Central memory CD8-positive, alpha-beta T cell (primary cell): ENCODE measurements at regions not wholly inside any gene's neighbourhood (a gene's known extent, or its start where the extent isn't known, plus 50 kb on each side); places are given as distances from the start of the nearest gene placed in this dataset.
"Not testable (repeated sequence)": the region's sequence is repeated elsewhere in the genome, so short reads cannot be mapped to it uniquely, and the experiment has no call there.

Source experiments
- ATAC-seq: fragments of 150-1000 bp; cut with Tn5 transposase; replicated peaks from 2 replicates; pipeline ENCODE4 v1.10.0; 2022; ENCODE audit warnings: mild to moderate bottlenecking, moderate FRiP score, moderate number of reproducible peaks; ENCODE audit not compliant: poor library complexity, severe bottlenecking; ENCODE audit errors: extremely low read depth
- DNase-seq, 2 donors: peaks; one replicate each; pipeline ENCODE4 v3.0.0; 2021; ENCODE audit warnings: low spot score in 2 of 2
- H3K27ac Mint-ChIP-seq: one replicate; pipeline ENCODE4 v1.8.0; 2022; ENCODE audit warnings: low read depth, mild to moderate bottlenecking, moderate library complexity, mixed read lengths
- H3K27me3 Mint-ChIP-seq: one replicate; pipeline ENCODE4 v1.8.0; 2022; ENCODE audit warnings: mixed read lengths
- H3K36me3 Mint-ChIP-seq: one replicate; pipeline ENCODE4 v1.8.0; 2022; ENCODE audit warnings: mild to moderate bottlenecking, moderate library complexity, mixed read lengths; ENCODE audit not compliant: insufficient read depth
- H3K4me1 Mint-ChIP-seq: one replicate; pipeline ENCODE4 v1.8.0; 2022; ENCODE audit warnings: mixed read lengths
- H3K4me3 Mint-ChIP-seq: one replicate; pipeline ENCODE4 v1.8.0; 2022; ENCODE audit warnings: mild to moderate bottlenecking, moderate library complexity, mixed read lengths
- H3K9me3 Mint-ChIP-seq: one replicate; pipeline ENCODE4 v1.8.0; 2022; ENCODE audit warnings: mixed read lengths

GRCh38 chr3:21909096-21909495, 158.1 kb upstream of the ZNF385D start:
- ATAC-seq (no peak), DNase-seq (no peak)
- Mint-ChIP-seq H3K4me3 (no peak overlapping the region), H3K27me3 (no peaks in the 10 kb centered on the region), H3K27ac (no peak overlapping the region), H3K36me3 (no peaks in the 10 kb centered on the region), H3K9me3 (peaks cover 11% of the 10 kb centered on the region), H3K4me1 (no peaks in the 10 kb centered on the region)

GRCh38 chr3:21912711-21913110, 161.7 kb upstream of the ZNF385D start:
- peaks cover 11% of the 10 kb centered on the region for H3K9me3 Mint-ChIP-seq
- H3K4me1 Mint-ChIP-seq, result no peaks in the 10 kb centered on the region
- H3K27me3 Mint-ChIP-seq, result no peaks in the 10 kb centered on the region
- H3K27ac Mint-ChIP-seq, result no peak overlapping the region
- no peak overlapping the region for H3K4me3 Mint-ChIP-seq
- DNase-seq, result no peak
- H3K36me3 Mint-ChIP-seq, result no peaks in the 10 kb centered on the region
- ATAC-seq, result no peak

GRCh38 chr3:21913791-21914190, 162.8 kb upstream of the ZNF385D start:
- H3K4me1 Mint-ChIP-seq, result no peaks in the 10 kb centered on the region
- H3K9me3 Mint-ChIP-seq, result peaks cover 3% of the 10 kb centered on the region
- no peaks in the 10 kb centered on the region for H3K27me3 Mint-ChIP-seq
- H3K27ac Mint-ChIP-seq, result no peak overlapping the region
- ATAC-seq, result no peak
- no peaks in the 10 kb centered on the region for H3K36me3 Mint-ChIP-seq
- no peak overlapping the region for H3K4me3 Mint-ChIP-seq
- no peak for DNase-seq

GRCh38 chr3:21914451-21914850, 163.4 kb upstream of the ZNF385D start:
- Mint-ChIP-seq H3K4me3 (no peak overlapping the region), H3K27ac (no peak overlapping the region), H3K27me3 (no peaks in the 10 kb centered on the region), H3K9me3 (no peaks in the 10 kb centered on the region), H3K4me1 (no peaks in the 10 kb centered on the region), H3K36me3 (no peaks in the 10 kb centered on the region)
- no peak for ATAC-seq
- DNase-seq, result no peak

- Mint-ChIP-seq H3K4me1 (no peaks in the 10 kb centered on the region), H3K36me3 (no peaks in the 10 kb centered on the region), H3K27ac (no peak overlapping the region), H3K9me3 (peaks cover 11% of the 10 kb centered on the region), H3K4me3 (no peak overlapping the region), H3K27me3 (no peaks in the 10 kb centered on the region)
- ATAC-seq (no peak), DNase-seq (no peak)
Observed at GRCh38 chr3:21919383-21919782, 168.4 kb upstream of the ZNF385D start.

- H3K27ac Mint-ChIP-seq, result no peak overlapping the region
- no peak overlapping the region for H3K4me3 Mint-ChIP-seq
- no peaks in the 10 kb centered on the region for H3K36me3 Mint-ChIP-seq
- H3K9me3 Mint-ChIP-seq, result peaks cover 15% of the 10 kb centered on the region
- ATAC-seq (no peak), DNase-seq (no peak)
- no peaks in the 10 kb centered on the region for H3K27me3 Mint-ChIP-seq
- no peaks in the 10 kb centered on the region for H3K4me1 Mint-ChIP-seq
Observed at GRCh38 chr3:21920421-21920861, 169.4 kb upstream of the ZNF385D start.

GRCh38 chr3:21923156-21923555, 172.1 kb upstream of the ZNF385D start:
- not testable (repeated sequence) for DNase-seq, H3K27ac Mint-ChIP-seq, H3K27me3 Mint-ChIP-seq, H3K4me3 Mint-ChIP-seq, H3K4me1 Mint-ChIP-seq, ATAC-seq, H3K36me3 Mint-ChIP-seq
- H3K9me3 Mint-ChIP-seq, result peaks cover 34% of the 10 kb centered on the region

GRCh38 chr3:21927261-21927660, 176.3 kb upstream of the ZNF385D start:
- Mint-ChIP-seq H3K36me3 (no peaks in the 10 kb centered on the region), H3K27me3 (no peaks in the 10 kb centered on the region), H3K27ac (no peak overlapping the region), H3K4me1 (no peaks in the 10 kb centered on the region), H3K9me3 (peaks cover 37% of the 10 kb centered on the region), H3K4me3 (no peak overlapping the region)
- ATAC-seq, result no peak
- DNase-seq, result no peak

GRCh38 chr3:21934591-21934990, 183.6 kb upstream of the ZNF385D start:
- H3K4me1 Mint-ChIP-seq, result no peaks in the 10 kb centered on the region
- no peaks in the 10 kb centered on the region for H3K36me3 Mint-ChIP-seq
- H3K27ac Mint-ChIP-seq, result no peak overlapping the region
- no peaks in the 10 kb centered on the region for H3K27me3 Mint-ChIP-seq
- ATAC-seq (no peak), DNase-seq (no peak)
- no peak overlapping the region for H3K4me3 Mint-ChIP-seq
- peaks cover 20% of the 10 kb centered on the region for H3K9me3 Mint-ChIP-seq

- no peak overlapping the region for H3K27ac Mint-ChIP-seq
- no peaks in the 10 kb centered on the region for H3K36me3 Mint-ChIP-seq
- H3K4me3 Mint-ChIP-seq, result no peak overlapping the region
- peaks cover 24% of the 10 kb centered on the region for H3K9me3 Mint-ChIP-seq
- ATAC-seq, result no peak
- no peak for DNase-seq
- no peaks in the 10 kb centered on the region for H3K27me3 Mint-ChIP-seq
- H3K4me1 Mint-ChIP-seq, result no peaks in the 10 kb centered on the region
Observed at GRCh38 chr3:21936207-21936606, 185.2 kb upstream of the ZNF385D start.

GRCh38 chr3:21938267-21938681, 187.3 kb upstream of the ZNF385D start:
- Mint-ChIP-seq H3K9me3 (peaks cover 19% of the 10 kb centered on the region), H3K27ac (no peak overlapping the region), H3K36me3 (no peaks in the 10 kb centered on the region), H3K27me3 (no peaks in the 10 kb centered on the region), H3K4me1 (no peaks in the 10 kb centered on the region), H3K4me3 (no peak overlapping the region)
- no peak for ATAC-seq
- DNase-seq, result no peak

GRCh38 chr3:21942328-21942727, 191.3 kb upstream of the ZNF385D start:
- ATAC-seq, result no peak
- H3K36me3 Mint-ChIP-seq, result no peaks in the 10 kb centered on the region
- peaks cover 12% of the 10 kb centered on the region for H3K9me3 Mint-ChIP-seq

GRCh38 chr3:21944251-21944650, 193.2 kb upstream of the ZNF385D start:
- Mint-ChIP-seq H3K36me3 (no peaks in the 10 kb centered on the region), H3K27ac (no peak overlapping the region), H3K27me3 (no peaks in the 10 kb centered on the region), H3K9me3 (peaks cover 6% of the 10 kb centered on the region), H3K4me1 (no peaks in the 10 kb centered on the region), H3K4me3 (no peak overlapping the region)
- DNase-seq, result no peak
- ATAC-seq, result no peak

More at GRCh38 chr3:21942328-21942727, 191.3 kb upstream of the ZNF385D start:
- H3K27me3 Mint-ChIP-seq, result no peaks in the 10 kb centered on the region
- DNase-seq, result no peak
- H3K4me3 Mint-ChIP-seq, result no peak overlapping the region
- H3K4me1 Mint-ChIP-seq, result no peaks in the 10 kb centered on the region
- H3K27ac Mint-ChIP-seq, result no peak overlapping the region

GRCh38 chr3:21952856-21953255, 201.8 kb upstream of the ZNF385D start:
- H3K4me1 Mint-ChIP-seq, result no peaks in the 10 kb centered on the region
- no peak overlapping the region for H3K27ac Mint-ChIP-seq
- H3K36me3 Mint-ChIP-seq, result no peaks in the 10 kb centered on the region
- H3K9me3 Mint-ChIP-seq, result peaks cover 26% of the 10 kb centered on the region
- H3K27me3 Mint-ChIP-seq, result no peaks in the 10 kb centered on the region
- H3K4me3 Mint-ChIP-seq, result no peak overlapping the region
- ATAC-seq, result no peak
- no peak for DNase-seq
